Fibroblast of skin of back (primary cell): ENCODE measurements at regions not wholly inside any gene's neighbourhood (a gene's known extent, or its start where the extent isn't known, plus 50 kb on each side); places are given as distances from the start of the nearest gene placed in this dataset.

ENCODE experiments used
- DNase-seq: peaks from one replicate; pipeline ENCODE4 v3.0.0-alpha.2; 2013

DNA sequence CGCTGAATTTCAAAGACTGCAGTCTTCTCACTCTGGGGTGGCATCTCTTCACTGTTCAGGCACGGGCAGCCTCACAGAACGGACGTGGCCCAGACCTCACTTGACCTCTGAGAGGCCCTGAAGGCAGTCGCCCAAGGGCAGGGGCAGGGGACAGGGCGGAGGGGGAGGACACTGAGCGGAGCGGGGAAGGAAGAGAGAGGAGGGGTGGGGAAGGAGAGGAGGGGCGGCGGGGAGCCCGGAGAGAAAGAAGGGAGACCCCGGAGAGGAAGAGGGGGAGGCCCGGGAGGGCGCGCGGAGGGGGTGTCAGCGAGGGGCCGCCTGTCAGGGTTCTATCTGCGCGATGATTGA lies 58.7 kb upstream of the COMTD1 start:
- DNase-seq = no peak

DNA sequence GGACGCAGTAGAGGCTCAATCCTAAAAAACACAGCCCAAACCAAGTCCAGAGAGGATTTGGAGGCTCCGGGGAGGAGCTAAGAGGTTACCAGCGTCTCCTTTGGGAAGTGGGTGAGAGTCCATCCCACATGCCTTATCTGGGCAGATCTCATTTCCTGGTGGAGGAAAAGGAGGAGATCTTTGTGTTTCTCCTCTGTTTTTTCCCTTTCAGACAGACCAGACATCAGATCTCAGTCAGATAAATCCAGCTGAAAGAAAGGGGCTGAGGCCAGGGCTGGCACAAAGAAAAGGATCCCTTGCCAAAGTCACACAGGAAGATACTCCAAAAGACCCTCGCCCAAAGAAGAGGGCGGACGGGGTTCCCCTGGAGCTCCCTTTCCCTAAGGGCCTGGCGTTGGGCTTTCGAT lies 58.3 kb upstream of the COMTD1 start:
- DNase-seq = peak; percentile 34

DNA sequence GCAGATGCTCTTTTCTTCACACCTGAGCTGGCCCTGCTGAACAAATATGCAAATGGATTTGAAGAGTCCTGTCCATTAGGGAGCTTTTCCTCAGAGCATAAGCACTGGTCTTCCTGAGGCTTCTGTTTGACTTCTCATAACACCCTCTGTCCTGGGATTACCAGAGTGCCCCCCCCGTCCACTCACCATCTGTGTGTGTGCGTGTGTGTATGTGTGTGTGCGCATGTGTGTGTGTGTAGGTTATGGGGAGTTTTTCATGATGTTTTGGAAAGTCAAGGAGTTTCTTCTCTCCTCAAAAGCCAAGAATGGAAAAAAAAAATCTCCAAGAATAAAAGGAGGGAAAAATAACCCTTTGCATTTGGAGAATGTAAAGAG lies 57.7 kb upstream of the COMTD1 start:
- no peak for DNase-seq

DNA sequence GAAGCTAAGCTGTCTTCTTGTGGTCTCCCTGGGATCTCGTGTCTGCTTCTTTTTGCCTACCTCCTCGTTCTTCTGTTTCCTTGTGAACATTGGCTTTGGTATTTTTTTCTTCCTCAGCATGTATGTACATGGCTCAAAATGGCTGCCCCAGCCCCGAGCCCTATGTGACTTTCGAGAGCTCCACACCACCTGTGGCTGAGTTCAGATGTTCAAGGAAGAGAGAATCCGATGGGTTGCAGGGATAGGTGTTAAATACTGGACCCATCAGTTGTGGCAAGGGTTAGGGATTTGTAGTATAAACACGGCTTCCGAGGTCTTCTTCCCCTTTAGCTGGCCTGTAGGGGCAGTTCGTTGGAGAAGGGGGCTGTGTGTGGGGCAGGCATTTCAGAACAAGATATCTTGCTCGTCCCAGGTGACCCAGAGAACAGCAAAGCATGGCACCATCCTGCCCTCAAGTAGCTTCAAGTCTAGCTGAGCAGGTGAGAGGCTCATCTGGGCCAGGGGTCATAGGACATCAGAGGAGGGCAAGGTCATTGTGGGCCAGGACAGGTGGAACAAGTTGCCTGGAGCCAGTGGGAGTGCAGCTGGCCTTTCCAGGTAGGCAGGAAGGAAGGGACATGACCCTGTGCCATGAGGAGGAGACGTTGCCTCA lies 57.2 kb upstream of the COMTD1 start:
- no peak for DNase-seq

DNA sequence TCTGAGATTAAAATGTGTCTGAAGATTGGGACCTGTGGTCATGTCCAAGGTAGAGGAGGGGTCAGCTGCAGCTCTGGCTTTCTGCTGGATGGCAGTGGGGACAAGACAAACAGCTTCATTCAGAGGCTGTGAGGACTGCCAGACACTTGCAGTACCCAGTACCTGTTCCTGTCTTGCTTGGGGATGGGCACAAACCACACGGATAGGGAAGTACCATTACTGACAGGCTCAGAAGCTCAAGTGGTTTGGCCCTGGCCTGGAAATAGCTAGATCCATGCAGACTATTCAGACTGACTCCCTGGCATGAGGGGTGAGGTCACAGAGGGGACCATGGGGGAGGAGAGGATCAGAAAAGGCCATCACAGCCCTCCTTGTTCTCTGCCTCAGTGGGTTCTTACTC lies 56.0 kb upstream of the COMTD1 start:
- DNase-seq = no peak

DNA sequence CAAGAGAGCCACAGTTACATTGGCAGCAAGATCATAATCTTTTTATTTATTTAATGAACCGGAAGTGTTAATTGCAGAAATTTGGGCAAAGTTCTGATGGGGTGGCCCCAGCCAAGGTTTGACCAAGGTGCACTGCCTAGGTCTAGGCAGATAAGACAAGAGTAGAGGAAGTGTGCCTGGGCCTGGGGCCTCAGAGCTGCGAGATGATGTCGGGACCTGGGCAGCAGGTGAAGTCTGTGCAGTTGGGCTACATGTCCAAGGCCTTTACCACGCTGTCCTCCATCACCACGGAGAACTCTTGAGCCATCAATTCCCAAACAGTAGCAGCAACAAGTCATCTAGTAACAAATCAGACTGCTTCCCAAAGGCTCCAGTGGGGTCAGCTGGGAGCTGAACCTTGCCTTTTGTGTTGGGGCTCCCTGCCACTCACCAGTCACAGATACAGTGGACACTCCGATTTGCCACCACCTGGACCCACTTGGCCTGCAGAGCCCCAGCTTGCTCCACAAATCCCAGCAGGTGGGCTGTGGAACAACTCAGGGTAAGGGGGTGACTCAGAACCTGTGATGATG lies 52.5 kb upstream of the COMTD1 start:
- DNase-seq = no peak

DNA sequence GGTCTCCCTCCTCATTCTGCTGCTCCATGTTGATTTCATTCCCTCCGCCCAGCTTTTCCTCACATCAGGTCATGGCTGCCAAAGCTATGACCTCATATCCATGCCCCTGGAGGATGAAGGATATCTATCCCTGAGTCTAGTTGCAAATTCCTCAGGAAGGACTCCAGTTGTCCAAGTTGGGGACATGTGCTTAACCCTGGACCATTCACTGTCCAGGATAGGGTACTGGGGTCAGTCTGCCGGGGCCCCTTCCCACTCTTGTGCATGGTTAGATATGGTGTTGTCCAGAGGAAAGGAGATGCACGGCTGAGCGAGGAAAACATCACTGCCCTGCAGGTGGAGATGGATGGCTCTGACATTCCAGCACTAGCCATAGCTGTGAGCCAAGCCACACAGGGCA lies 51.9 kb upstream of the COMTD1 start:
- peak; percentile 46 for DNase-seq

DNA sequence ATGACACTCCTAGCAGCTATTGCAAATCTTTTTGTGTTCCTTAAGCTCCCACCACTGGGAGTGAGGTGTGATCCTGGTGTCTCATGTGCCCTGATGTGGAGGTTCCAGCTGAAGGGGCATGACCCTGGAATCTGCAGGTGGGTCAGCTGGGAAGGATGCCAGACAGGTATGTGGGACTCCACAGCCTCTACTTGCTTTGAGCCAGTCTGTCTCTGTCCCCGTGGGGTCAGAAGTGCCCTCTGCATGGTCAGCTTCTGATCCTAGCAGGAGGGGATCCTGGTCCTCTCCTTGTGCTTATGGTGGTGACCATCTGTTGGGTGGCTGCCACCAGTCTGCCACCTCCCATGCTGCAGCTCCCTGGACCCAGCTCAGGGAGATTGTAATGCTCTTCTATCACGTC lies 51.1 kb upstream of the COMTD1 start:
- no peak for DNase-seq
